ENCODE measurements at regions not wholly inside any gene's neighbourhood (a gene's known extent, or its start where the extent isn't known, plus 50 kb on each side); places are given as distances from the start of the nearest gene placed in this dataset.

GRCh38 chr12:124702736-124703135, 135.3 kb upstream of the NCOR2 start:
- POLR2A ChIA-PET: interaction anchor here (1.1 to 1.5 kb wide), 3 partner anchors 18 to 184 kb away, joined by 3 to 4 read pairs (median 4); no protein-coding TSS in a partner anchor
- no peaks in the 10 kb centered on the region for H3K27me3 Mint-ChIP-seq (ENCODE audit: insufficient read depth, unreplicated experiment)
- no peaks in the 10 kb centered on the region for H3K36me3 Mint-ChIP-seq (ENCODE audit: insufficient read depth, unreplicated experiment)

GRCh38 chr12:124700810-124701592, 133.6 kb upstream of the NCOR2 start:
- H3K27ac Mint-ChIP-seq (ENCODE audit: low read depth, unreplicated experiment): no peak overlapping the region
- no peaks in the 10 kb centered on the region for H3K27me3 Mint-ChIP-seq (ENCODE audit: insufficient read depth, unreplicated experiment)
- H3K4me1 Mint-ChIP-seq (ENCODE audit: insufficient read depth, unreplicated experiment): peaks cover 7% of the 10 kb centered on the region
- no peaks in the 10 kb centered on the region for H3K9me3 Mint-ChIP-seq (ENCODE audit: unreplicated experiment)
- POLR2A ChIA-PET: interaction anchor here (0.5 kb wide), 1 partner anchor 26 kb away, joined by 3 read pairs; no protein-coding TSS in a partner anchor
- BruUV-seq (replicated peaks): no TSS peak
- CTCF ChIA-PET: interaction anchor here (0.7 to 1.3 kb wide), 2 partner anchors 64 to 197 kb away, joined by 3 to 4 read pairs; no protein-coding TSS in a partner anchor
- DNase-seq (ENCODE audit: unreplicated experiment): no peak
- no peak overlapping the region for H3K4me3 Mint-ChIP-seq (ENCODE audit: unreplicated experiment)
- TF ChIP-seq, protein P1, sequence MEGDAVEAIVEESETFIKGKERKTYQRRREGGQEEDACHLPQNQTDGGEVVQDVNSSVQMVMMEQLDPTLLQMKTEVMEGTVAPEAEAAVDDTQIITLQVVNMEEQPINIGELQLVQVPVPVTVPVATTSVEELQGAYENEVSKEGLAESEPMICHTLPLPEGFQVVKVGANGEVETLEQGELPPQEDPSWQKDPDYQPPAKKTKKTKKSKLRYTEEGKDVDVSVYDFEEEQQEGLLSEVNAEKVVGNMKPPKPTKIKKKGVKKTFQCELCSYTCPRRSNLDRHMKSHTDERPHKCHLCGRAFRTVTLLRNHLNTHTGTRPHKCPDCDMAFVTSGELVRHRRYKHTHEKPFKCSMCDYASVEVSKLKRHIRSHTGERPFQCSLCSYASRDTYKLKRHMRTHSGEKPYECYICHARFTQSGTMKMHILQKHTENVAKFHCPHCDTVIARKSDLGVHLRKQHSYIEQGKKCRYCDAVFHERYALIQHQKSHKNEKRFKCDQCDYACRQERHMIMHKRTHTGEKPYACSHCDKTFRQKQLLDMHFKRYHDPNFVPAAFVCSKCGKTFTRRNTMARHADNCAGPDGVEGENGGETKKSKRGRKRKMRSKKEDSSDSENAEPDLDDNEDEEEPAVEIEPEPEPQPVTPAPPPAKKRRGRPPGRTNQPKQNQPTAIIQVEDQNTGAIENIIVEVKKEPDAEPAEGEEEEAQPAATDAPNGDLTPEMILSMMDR (IDR thresholded peaks at IDR 0.05; ENCODE audit: unreplicated experiment): no peak
- intact Hi-C loops (cut with micrococcal nuclease): no loop called here
- no peaks in the 10 kb centered on the region for H3K36me3 Mint-ChIP-seq (ENCODE audit: insufficient read depth, unreplicated experiment)

More at GRCh38 chr12:124702736-124703135, 135.3 kb upstream of the NCOR2 start:
- BruUV-seq (replicated peaks): no TSS peak
- no peak for DNase-seq (ENCODE audit: unreplicated experiment)
- Mint-ChIP-seq H3K4me3 (ENCODE audit: unreplicated experiment) (no peak overlapping the region), H3K4me1 (ENCODE audit: insufficient read depth, unreplicated experiment) (no peaks in the 10 kb centered on the region), H3K9me3 (ENCODE audit: unreplicated experiment) (no peaks in the 10 kb centered on the region), H3K27ac (ENCODE audit: low read depth, unreplicated experiment) (no peak overlapping the region)
- TF ChIP-seq, protein P1 (IDR thresholded peaks at IDR 0.05; ENCODE audit: unreplicated experiment): no peak
- CTCF ChIA-PET: interaction anchor here (0.5 to 1.1 kb wide), 4 partner anchors 12 to 197 kb away, joined by 3 to 4 read pairs (median 3); no protein-coding TSS in a partner anchor
- intact Hi-C loops (cut with micrococcal nuclease): no loop called here

GRCh38 chr12:124699909-124700308, 132.5 kb upstream of the NCOR2 start:
- BruUV-seq (replicated peaks): no TSS peak
- Mint-ChIP-seq H3K4me1 (ENCODE audit: insufficient read depth, unreplicated experiment) (peaks cover 12% of the 10 kb centered on the region), H3K4me3 (ENCODE audit: unreplicated experiment) (no peak overlapping the region), H3K27me3 (ENCODE audit: insufficient read depth, unreplicated experiment) (no peaks in the 10 kb centered on the region), H3K27ac (ENCODE audit: low read depth, unreplicated experiment) (no peak overlapping the region), H3K9me3 (ENCODE audit: unreplicated experiment) (no peaks in the 10 kb centered on the region), H3K36me3 (ENCODE audit: insufficient read depth, unreplicated experiment) (no peaks in the 10 kb centered on the region)
- TF ChIP-seq, protein P1 (IDR thresholded peaks at IDR 0.05; ENCODE audit: unreplicated experiment): no peak
- ChIA-PET POLR2A (no interaction called here), CTCF (interaction anchor here (1.3 kb wide), 1 partner anchor 66 kb away, joined by 3 read pairs; no protein-coding TSS in a partner anchor)
- DNase-seq (ENCODE audit: unreplicated experiment): no peak
- intact Hi-C loops (cut with micrococcal nuclease): no loop called here

DNA sequence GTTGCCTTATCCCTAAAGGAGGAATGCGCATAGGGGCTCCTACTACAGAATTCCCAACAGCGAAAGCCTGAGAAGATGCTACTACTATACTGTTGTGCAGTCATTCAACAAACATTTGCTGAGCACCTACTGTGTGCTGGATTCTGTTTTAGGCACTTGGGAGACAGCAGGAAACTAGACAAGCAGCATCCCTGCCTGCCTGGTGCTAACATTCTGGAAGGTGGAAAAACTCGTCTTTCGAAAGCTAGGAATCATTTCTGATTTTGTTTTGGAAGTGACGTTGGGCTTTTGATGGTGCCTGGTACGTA, 131.5 kb upstream of the NCOR2 start:
- H3K27ac Mint-ChIP-seq (ENCODE audit: low read depth, unreplicated experiment): no peak overlapping the region
- no peak overlapping the region for H3K4me3 Mint-ChIP-seq (ENCODE audit: unreplicated experiment)
- H3K9me3 Mint-ChIP-seq (ENCODE audit: unreplicated experiment): no peaks in the 10 kb centered on the region
- CTCF ChIA-PET: interaction anchor here (0.9 kb wide), 1 partner anchor 11 kb away, joined by 3 read pairs; no protein-coding TSS in a partner anchor
- H3K27me3 Mint-ChIP-seq (ENCODE audit: insufficient read depth, unreplicated experiment): no peaks in the 10 kb centered on the region
- intact Hi-C loops (cut with micrococcal nuclease): no loop called here
- H3K36me3 Mint-ChIP-seq (ENCODE audit: insufficient read depth, unreplicated experiment): no peaks in the 10 kb centered on the region
- no TSS peak for BruUV-seq (replicated peaks)
- POLR2A ChIA-PET: interaction anchor here (1.2 kb wide), 1 partner anchor 10 kb away, joined by 4 read pairs; no protein-coding TSS in a partner anchor
- DNase-seq (ENCODE audit: unreplicated experiment): no peak
- TF ChIP-seq, protein P1 (IDR thresholded peaks at IDR 0.05; ENCODE audit: unreplicated experiment): no peak
- H3K4me1 Mint-ChIP-seq (ENCODE audit: insufficient read depth, unreplicated experiment): peaks cover 19% of the 10 kb centered on the region

All from MCF 10A (cell line).